ENCODE measurements at regions not wholly inside any gene's neighbourhood (a gene's known extent, or its start where the extent isn't known, plus 50 kb on each side); places are given as distances from the start of the nearest gene placed in this dataset.

DNA sequence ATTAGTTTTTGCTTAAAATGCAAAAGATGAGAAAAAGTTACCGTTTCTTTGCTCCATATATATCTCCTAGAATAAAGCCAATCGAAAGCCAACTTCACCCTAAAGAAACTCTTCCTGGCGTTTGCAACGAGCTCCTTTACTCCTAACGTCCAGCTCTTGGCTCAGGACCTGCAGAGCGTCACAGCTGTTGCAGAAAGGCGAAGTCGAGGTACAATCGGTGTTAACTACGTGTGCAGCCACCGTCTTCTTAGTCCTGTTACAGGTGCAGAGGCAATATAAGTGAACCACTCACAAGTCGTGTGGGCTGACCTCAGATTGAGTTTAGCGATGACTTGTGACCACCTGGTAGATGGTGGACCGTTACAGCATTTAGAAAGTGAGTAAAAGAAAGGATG is 113.1 kb downstream of the TRIM27 start:
- Histone ChIP-seq H3K27me3 (peaks cover 95% of the 10 kb centered on the region), H2AFZ (no peak overlapping the region), H3K4me2 (peak overlapping the region; percentile 81), H3K9me2 (replicated peaks; ENCODE audit: insufficient read depth) (no peaks in the 10 kb centered on the region), H3K79me2 (no peaks in the 10 kb centered on the region), H3K27ac (no peak overlapping the region), H4K20me1 (ENCODE audit: insufficient read depth, poor library complexity, severe bottlenecking) (no peaks in the 10 kb centered on the region), H3K36me3 (replicated peaks; ENCODE audit: insufficient read depth, low read depth) (no peaks in the 10 kb centered on the region), H3K4me1 (ENCODE audit: insufficient read depth) (peaks cover 14% of the 10 kb centered on the region), H3K4me3 (no peak overlapping the region), H3K9me3 (ENCODE audit: low read depth) (no peaks in the 10 kb centered on the region)
- TF ChIP-seq EZH2 (IDR thresholded peaks at IDR 0.05; ENCODE audit: borderline replicate concordance), result peak; percentile 66
- TF ChIP-seq EZH2phosphoT487 (IDR thresholded peaks at IDR 0.05; ENCODE audit: low read depth, severe bottlenecking, unreplicated experiment), result no peak
- DNase-seq (ENCODE audit: low spot score), result no peak
- 10% methylated on average over 14 of the region's 14 CpGs for WGBS (ENCODE audit: low lambda C conversion rate, missing lambda C conversion rate)

DNA sequence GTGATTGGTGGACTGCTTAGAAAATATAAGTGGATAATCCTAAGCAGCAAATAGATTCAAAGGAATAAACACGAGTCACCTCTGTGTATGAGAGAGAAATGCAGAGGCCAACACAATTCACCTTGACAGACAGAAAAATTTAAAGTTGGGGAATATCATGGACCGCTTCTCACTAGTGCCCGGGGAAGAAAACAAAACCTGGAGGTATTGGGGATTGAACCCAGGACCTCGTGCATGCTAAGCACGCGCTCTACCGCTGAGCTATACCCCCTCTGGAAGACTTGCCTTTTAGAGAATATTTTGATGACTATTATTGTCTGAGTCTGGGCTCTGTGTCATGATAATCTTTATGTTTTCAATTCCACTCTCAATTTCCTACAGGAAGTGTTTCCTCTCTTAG is 111.9 kb downstream of the TRIM27 start:
- no peak overlapping the region for H3K4me2 ChIP-seq

GRCh38 chr6:28812778-28813569 is 110.8 kb downstream of the TRIM27 start:
- Histone ChIP-seq H3K79me2 (no peaks in the 10 kb centered on the region), H2AFZ (no peak overlapping the region), H3K27me3 (peaks cover 100% of the 10 kb centered on the region), H3K9me3 (ENCODE audit: low read depth) (no peaks in the 10 kb centered on the region), H3K4me2 (no peak overlapping the region), H3K36me3 (replicated peaks; ENCODE audit: insufficient read depth, low read depth) (no peaks in the 10 kb centered on the region), H4K20me1 (ENCODE audit: insufficient read depth, poor library complexity, severe bottlenecking) (no peaks in the 10 kb centered on the region), H3K4me1 (ENCODE audit: insufficient read depth) (peaks cover 14% of the 10 kb centered on the region), H3K9me2 (replicated peaks; ENCODE audit: insufficient read depth) (no peaks in the 10 kb centered on the region), H3K4me3 (no peak overlapping the region), H3K27ac (no peak overlapping the region)
- WGBS (ENCODE audit: low lambda C conversion rate, missing lambda C conversion rate), result 14% methylated on average over 29 of the region's 29 CpGs
- TF ChIP-seq CTCF (IDR thresholded peaks at IDR 0.05; ENCODE audit: poor library complexity), result no peak
- TF ChIP-seq EZH2 (IDR thresholded peaks at IDR 0.05; ENCODE audit: borderline replicate concordance), result no peak
- TF ChIP-seq EZH2phosphoT487 (IDR thresholded peaks at IDR 0.05; ENCODE audit: low read depth, severe bottlenecking, unreplicated experiment), result peak; percentile 15
- DNase-seq (ENCODE audit: low spot score), result no peak

More for the DNA sequence above, 111.9 kb downstream of the TRIM27 start:
- Histone ChIP-seq H2AFZ (no peak overlapping the region), H3K27ac (no peak overlapping the region), H3K9me3 (ENCODE audit: low read depth) (no peaks in the 10 kb centered on the region), H3K36me3 (replicated peaks; ENCODE audit: insufficient read depth, low read depth) (no peaks in the 10 kb centered on the region), H3K9me2 (replicated peaks; ENCODE audit: insufficient read depth) (no peaks in the 10 kb centered on the region), H3K4me1 (ENCODE audit: insufficient read depth) (peaks cover 14% of the 10 kb centered on the region), H4K20me1 (ENCODE audit: insufficient read depth, poor library complexity, severe bottlenecking) (no peaks in the 10 kb centered on the region), H3K79me2 (no peaks in the 10 kb centered on the region), H3K27me3 (peaks cover 97% of the 10 kb centered on the region), H3K4me3 (no peak overlapping the region)
- TF ChIP-seq EZH2phosphoT487 (IDR thresholded peaks at IDR 0.05; ENCODE audit: low read depth, severe bottlenecking, unreplicated experiment), result no peak
- TF ChIP-seq EZH2 (IDR thresholded peaks at IDR 0.05; ENCODE audit: borderline replicate concordance), result no peak
- no peak for TF ChIP-seq CTCF (IDR thresholded peaks at IDR 0.05; ENCODE audit: poor library complexity)
- 7% methylated on average over 7 of the region's 7 CpGs for WGBS (ENCODE audit: low lambda C conversion rate, missing lambda C conversion rate)
- DNase-seq (ENCODE audit: low spot score), result no peak

Data from hepatocyte (in vitro differentiated cells).